HPDE6-E6E7 (cell line): ENCODE measurements at regions not wholly inside any gene's neighbourhood (a gene's known extent, or its start where the extent isn't known, plus 50 kb on each side); places are given as distances from the start of the nearest gene placed in this dataset.
A peak's percentile ranks its signal among the peaks of the same experiment; 100 is the strongest.
"Not testable (repeated sequence)": the region's sequence is repeated elsewhere in the genome, so short reads cannot be mapped to it uniquely, and the experiment has no call there.

Experiments
- DNase-seq: peaks from one replicate; pipeline ENCODE4 v3.0.0; 2011; ENCODE audit warnings: missing footprints; ENCODE audit errors: extremely low spot score

DNA sequence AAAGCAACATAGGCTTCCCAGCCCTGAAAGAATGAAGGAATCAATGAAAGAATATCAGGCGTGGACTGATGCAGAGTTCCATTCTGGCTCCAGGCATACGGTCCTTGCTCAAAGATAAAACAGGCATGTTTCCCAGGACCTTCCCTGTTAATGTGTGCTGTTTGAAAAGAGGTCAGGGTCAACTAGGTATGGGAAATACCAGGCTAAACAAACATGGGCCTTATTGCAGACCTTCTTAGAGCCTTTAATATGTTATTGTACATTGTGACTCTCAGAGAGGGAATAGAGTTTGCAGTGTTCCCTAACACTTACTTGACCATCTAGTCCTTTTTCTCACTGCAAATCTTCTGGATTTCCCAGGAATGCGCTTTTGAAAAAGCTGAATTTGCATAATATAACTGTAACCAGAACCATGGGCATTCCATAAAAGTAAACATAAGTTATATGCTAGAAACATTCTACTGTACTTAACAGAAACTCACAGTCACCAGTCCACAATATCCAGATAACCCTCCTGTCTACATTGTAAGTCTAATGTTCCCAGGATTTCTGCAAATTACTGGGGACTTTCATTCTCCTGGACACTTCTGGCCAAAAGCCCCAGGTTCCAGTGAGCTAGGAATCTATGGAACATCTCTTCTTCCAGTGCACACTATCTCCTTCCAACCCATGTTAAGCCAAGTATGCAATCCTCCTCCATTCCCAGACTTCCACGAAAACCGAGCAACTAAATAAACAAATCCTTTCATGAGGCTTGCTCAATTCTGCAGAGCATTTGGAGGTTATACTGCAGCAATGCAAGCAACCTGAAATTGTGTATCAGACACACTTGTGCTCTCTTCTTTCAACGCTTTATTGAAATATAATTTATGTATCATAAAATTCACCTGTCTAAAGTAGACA lies 486.6 kb downstream of the SETD4 start:
- no peak for DNase-seq

DNA sequence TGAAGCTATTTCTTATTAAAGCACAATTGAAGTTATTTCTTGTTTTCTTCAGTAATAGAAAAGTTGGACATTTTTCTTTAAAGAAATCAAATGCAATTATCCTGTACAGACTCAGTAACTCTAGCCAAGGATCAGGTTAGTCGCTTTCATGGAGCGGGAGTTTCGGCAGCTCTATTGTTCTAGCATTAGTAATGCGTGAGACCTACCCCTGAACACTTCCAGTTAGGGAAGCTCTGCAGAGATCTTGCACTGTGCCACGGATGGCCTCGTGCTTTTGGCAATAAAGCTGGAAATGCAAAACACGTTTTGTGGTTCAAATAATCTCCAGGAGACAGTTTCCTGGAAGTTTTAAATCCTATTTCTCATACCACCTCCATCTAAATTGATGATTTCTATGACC lies 488.4 kb downstream of the SETD4 start:
- DNase-seq = no peak

DNA sequence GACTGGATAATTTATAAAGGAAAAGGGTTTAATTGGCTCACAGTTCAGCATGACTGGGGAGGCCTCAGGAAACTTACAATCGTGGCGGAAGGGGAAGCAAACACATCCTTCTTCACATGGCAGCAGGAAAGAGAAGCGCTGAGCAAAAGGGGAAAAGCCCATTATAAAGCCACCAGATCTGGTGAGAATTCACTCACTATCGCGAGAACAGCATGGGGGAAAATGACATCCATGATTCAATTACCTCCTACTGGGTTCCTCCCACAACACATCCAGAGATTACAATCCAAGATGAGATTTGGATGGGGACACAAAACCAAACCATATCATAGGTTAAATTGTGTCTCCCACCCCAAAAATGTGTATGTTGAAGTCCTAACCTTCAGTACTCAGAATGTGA lies 491.7 kb downstream of the SETD4 start:
- DNase-seq = no peak

DNA sequence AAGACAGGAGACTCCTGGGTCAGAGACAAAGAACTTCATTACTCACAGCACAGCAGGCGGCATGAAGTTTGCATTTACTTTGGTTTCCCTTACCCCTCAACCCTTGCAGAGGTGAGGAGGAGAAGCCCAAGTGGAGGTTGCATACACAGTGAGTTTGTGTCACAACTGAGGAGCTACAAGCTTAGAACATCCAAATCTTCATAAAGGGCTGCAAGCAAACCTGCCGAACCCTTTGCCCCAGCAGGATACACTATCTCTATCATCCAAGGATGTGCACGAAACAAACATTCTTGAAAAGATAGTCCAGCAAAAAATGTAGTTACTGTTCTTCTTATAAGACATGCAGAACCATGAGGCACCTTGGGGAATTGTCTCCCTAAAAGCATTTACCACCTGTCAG lies 493.5 kb downstream of the SETD4 start:
- no peak for DNase-seq

DNA sequence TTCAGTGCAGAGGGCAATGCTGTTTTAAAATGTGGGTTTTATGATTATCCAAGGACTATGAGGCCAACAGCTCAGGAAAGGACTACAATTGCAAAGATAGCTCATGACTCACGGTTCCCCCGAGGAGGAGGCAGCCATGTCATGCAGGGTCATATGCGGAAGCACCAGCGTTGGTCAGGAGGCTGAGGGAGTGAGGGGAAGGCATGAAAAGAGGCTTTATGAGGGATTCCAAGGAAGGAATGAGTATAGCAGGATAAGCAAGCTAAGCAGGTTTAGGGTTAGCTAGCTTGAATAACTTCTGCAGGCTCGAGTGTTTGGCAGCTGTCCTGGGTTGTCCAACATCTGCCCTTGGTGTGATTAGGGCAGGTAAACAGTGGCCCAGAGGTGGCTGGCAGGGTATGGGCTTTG lies 495.1 kb downstream of the SETD4 start:
- peak; percentile 78 for DNase-seq

DNA sequence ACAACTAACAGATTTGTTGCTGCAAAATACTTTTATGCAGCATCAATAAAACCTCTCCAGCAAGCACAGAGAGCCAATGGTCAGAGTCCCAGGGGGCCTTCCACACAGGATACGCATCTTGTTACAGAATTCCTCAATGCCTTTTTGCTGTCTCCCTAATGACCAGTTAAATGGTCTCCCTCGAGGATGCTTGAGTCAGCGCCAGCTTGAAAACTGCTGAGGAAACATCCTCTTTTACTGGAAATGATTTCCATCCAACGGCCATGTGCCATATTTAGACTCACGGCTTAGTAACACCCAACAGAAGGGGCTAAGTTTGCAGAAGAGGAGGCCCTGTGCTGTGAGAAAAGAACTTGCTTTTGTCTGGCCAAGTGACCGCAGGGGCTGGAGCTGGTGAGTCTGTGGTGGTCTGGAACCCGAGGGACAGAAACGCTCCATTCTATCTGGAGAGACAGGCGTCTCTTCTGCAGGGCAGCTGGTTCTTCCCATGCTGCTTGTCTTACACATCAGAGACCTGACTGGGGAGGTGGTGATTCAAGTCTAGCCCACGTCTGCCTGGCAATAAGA lies 496.4 kb downstream of the SETD4 start:
- no peak for DNase-seq

DNA sequence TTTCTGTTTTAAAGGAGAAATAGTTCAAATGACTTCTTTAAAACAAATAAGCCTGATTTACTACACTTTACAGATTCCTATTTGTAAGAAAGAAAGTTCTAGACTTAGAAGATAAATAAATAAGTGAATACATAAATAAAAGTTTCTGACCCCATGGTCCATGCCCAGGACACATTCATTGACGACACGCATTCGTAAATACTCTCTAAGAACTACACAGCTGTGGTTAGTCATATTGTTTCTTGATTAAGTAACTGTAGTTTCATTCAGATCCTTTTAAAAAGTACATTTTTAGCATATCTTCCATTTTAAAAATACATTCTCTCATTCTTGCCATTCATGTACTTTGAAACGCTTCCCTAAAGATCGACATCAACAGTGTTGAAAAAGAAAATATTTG lies 497.4 kb downstream of the SETD4 start:
- DNase-seq = no peak

DNA sequence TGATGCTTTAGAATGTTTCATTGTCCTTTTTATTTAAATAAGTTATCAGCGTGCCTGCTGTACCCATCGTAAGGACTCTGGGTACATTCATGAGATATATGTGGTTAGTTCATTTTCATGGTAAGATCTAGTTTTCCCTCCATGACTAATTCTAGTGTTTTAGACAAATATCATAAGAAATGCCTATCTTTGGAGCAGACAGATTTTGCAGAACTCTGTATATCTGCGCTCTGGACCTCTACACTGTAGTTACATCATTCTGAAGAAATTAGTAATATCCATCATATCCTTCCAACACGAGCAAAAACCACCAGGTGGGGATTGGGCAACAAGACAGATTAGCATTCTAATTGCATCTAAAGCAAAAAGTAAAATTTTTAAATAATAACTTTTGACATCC lies 499.2 kb downstream of the SETD4 start:
- no peak for DNase-seq

DNA sequence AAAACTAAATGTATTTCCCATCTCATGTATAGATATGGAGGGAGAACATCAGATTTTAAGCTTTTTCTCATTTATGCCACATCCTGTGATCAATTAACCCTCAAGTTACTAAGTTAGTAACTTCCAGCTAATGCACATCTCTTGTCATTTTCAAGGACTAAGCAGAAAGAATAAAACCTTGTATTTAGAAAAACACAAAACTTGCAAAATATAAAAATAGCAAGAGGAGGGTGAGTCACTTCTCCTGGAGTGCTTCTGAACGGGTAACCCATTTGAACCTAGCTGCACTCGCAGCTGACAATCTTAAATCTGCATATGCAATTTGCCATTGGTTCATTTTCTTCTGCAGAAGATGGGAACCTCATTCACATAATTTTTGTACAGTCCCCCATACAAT lies 500.5 kb downstream of the SETD4 start:
- no peak for DNase-seq

DNA sequence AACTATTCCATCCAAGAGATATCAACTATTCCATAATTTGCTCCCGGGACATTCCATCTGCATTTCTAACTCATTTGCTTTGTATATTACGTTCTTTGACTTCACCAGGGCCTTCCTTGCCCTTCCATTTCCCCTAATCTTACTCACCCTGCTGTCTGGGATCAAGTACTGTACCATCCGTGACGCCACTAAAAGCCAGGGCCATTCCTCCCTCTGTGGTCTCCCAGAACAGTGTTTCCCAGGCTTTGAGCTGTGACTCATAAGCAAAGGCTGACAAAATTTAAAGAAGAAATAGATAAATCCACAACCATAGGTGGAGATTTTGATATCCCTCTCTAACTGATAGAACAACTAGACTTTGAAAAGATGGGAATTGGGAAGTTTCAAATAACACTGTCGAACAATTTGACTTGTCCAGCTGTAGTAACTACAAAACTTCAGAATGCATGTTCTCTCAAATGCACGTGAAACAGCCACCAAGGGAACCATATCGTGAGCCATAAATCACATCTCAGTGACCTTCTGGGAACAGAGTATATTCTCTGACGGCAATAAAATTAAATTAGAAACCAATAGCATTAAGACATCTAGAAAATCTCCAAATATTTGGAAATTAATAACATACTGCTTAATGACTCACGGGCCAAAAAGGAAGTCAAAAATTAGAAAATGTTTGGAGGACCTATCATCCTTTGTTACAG lies 501.0 kb downstream of the SETD4 start:
- DNase-seq = no peak

DNA sequence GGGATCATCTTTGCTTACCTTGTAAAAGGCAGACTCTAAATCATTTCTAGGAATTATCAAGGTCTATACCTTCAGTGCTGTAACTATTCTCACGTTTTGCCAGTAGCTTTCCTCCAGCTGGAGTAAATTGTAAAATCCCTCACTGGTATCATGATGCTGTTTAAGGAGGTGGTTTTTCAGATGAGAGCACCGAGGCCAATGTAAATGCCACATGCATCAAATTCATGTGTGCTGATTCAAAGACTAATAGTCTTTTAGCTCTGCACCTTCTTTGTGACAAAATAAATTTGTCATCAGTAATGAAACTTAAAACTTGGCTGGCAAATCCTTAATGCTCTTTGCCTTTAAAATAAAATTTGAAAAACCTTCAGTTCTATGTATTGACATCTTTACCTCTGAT lies 503.8 kb downstream of the SETD4 start:
- no peak for DNase-seq

DNA sequence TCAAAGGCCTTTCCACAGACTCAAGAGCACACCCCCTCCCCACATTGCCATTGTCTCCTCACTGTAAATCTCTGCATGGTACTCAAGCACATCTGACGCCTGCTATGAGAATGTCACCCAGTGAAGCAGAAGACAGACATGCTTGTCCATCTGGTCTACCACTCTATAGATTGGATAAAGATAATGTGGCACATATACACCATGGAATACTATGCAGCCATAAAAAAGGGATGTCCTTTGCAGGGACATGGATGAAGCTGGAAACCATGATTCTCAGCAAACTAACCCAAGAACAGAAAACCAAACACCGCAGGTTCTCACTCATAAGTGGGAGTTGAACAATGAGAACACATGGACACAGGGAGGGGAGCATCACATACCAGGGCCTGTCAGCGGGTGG lies 503.4 kb upstream of the RUNX1 start:
- DNase-seq = not testable (repeated sequence)

DNA sequence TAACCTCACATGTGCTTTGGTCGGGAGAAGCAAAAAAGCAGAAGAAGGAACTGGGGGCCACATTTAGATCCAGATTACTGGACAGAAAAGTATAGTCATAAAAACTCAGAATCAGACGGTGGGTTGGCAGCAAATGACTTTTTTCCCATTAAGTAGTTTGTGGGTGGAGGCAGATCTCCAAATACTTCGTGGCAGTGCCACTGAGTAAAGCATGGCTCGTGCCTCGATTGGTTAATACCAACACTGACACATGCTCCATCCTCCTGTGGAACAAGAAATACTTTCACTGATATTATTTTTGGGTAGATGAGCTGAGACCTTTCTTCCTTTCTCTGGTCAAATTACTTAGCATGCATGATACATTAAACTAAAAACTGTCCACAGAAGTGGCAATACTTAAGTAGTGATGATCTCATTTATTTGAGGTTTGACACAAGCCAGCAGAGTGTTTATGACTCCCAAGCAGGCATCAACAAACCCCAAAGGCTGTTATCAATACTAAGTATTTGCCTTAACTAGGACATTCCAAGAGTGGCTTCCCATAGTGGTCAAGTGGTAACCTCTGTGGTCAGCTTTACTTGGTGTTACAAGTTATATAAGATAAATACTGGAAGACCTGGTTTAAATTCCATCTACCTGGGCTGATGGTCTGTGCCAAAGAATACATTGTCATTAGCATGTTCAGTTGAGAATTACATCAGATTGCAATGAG lies 500.0 kb upstream of the RUNX1 start:
- no peak for DNase-seq

DNA sequence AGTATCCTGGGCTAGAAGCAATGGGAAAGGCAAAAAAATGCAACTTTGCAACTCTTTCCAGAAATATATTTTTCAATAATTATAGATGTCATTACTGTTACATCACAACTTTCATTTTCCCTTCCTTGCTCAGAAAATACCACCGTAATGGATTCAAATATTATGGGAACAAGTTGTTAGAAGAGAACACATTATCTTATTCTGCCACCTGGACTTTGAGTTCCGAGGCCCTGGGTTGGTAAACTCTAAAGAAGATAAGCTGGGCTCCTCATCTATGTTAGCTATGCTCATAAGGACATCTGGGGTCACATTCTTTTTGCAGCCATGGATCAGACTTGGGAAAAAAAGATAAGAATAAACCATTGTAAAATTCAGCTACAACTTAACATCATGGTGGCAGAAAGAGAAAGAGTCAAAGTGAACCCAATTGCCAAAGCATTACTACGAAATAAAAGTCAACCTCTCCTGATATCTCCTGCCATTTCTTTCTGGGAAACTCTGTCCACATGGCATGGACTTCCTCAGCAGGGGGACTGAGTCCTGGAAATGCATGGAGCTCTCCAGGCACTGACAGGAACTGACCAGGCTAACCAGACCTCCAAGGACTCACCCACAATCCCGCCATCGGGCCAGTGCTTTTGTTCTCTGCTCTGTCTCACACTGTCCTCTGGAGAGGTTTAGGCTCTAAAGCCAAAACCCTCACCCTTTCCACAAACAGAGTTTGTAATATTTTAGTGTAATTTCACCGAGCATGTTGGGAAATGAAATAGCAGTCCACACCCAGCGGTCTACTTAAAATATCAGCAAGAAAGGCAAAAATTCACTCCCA lies 499.1 kb upstream of the RUNX1 start:
- DNase-seq = no peak

DNA sequence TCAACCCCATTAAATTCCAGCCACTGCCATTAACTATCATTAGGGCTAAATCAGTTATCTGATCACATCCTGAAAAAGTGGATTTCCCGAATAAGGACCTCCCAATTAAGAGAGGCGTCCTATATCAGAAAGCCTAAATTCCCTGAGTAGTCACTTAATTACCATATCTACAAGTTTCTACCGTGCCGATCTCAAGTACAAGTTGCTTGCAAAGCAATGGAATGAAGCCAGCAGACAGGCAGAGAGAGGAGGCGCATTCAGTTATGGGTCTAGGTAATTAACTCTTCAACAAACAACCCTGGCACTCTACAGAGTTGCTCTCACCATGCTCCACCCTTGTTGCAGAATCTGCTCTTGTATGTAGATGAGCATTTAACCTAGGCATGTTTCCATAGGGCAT lies 494.6 kb upstream of the RUNX1 start:
- DNase-seq = no peak

DNA sequence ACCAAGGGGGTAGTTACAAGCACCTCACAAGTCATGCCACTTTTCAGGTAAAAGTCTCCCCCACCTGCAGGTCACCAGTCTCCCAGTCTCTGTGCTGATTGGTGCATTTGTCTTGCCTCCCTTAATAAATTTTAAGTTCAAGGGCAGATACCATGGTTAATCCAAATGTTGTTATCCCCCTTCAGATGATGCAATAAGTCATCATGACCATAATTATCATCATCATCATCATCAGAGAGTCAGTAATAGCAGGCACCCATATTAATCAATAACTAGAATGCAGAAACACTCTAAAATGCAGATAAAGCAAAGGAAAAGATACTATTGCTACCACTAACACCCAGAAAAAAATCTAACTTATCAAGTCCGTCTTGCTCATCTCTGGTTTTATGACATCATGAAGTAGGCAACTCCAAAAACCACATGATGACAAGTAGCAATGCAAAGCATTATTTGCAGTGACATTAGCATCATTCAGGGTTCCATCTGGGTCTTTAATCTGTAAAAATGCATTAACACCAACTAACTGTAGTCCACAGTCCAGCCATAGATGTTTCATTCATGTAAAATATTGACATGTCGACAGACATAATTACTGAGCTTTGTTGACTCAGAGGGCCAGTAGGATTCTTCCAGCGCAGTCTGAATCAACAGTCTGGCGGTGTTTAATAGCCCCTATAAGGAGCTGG lies 492.0 kb upstream of the RUNX1 start:
- DNase-seq = no peak

DNA sequence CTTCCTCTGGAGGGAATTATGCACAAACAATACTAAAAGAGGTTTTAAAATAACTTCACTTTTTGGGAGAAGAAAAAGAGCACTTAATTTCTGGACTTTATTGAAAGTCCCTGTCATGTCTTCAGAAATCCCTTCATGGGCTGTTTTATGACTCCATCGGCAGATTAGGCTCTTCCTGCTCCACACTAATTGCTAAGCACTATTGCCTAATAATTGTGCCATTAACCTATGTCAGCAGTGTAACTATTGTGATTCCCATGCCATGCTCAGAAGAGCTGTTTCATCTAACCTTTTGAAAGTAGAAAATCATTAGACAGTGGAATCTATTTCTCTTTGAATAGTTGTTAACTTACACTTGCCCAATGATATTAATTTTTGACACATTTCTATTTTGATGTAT lies 489.3 kb upstream of the RUNX1 start:
- no peak for DNase-seq

DNA sequence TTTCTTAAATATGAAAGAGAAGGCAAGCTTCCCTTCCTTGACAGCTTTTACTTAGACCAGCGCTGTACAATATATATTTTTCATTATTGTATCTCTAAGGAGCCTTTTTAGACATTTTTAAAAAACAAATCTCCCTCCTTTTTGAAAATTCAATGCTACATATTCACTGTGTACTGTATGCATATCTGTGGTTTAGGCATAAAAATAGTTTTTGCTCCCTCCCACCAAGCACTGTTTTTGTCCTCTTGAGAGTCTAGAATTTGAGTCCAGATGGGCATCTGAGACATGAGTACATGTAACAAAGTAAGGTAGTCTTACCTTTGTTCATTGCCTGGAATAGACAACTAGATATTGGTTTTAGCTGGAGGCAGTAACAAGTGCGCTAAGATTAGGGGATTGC lies 488.5 kb upstream of the RUNX1 start:
- DNase-seq = no peak

DNA sequence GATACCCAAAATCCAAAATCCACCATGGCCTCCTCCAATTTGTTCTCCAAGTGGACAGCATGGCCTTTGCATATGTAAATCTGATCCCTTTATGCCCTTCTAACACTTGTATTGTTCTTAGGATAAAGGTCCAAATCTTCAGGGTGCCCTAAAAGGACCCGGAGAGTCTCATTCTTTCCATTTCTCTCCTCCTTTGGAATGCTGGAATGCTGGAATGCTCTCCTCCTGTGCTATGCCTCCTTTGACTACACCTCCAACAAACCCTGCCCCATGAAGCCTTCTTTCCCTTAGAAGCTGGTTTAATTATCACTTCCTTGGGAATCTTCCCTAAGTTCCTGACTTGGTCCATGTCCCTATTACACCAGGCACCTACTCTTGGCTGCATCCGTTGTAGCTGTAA lies 484.8 kb upstream of the RUNX1 start:
- no peak for DNase-seq

DNA sequence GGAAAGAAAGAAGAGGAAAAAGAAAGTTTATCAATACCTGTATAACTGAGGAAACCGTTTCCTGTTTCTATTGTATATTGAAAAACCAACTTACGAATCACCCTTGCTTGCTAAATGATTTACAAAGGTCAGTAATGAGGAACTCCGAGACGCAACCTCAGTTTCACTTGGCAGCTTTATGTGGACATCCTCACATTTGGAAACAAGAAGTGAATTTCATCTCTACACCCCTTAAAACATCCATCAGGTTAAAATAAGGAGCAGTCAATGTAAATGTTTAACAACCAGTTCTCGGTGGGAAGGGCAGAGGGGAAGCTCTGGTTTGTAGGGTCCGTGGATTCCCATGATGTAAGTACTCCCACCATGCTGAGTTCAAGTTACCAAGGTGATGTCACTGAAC lies 481.7 kb upstream of the RUNX1 start:
- no peak for DNase-seq
